ENCODE measurements at regions not wholly inside any gene's neighbourhood (a gene's known extent, or its start where the extent isn't known, plus 50 kb on each side); places are given as distances from the start of the nearest gene placed in this dataset.

- no peaks in the 10 kb centered on the region for H3K27me3 ChIP-seq
- 98 to 100% methylated on average over 3 of the region's 3 CpGs for WGBS, 2 donors
- intact Hi-C loops (cut with DNase I; ENCODE audit: low total_unique reads), result no loop called here
- no peak for DNase-seq
- H3K9me3 ChIP-seq, result no peaks in the 10 kb centered on the region
- no peak overlapping the region for H3K27ac ChIP-seq
- no peak for TF ChIP-seq CTCF (IDR thresholded peaks at IDR 0.05)
- TF ChIP-seq POLR2A (IDR thresholded peaks at IDR 0.05), result no peak
- H3K36me3 ChIP-seq (ENCODE audit: low read depth, missing control alignments), result no peaks in the 10 kb centered on the region
- no peak overlapping the region for H3K4me3 ChIP-seq
- H3K4me1 ChIP-seq, result no peaks in the 10 kb centered on the region
These were observed 599.5 kb upstream of the PCDH9 start for GRCh38 chr13:67829641-67830040.

GRCh38 chr13:67827992-67828391, 597.9 kb upstream of the PCDH9 start:
- Histone ChIP-seq H3K27me3 (no peaks in the 10 kb centered on the region), H3K4me3 (no peak overlapping the region), H3K4me1 (no peaks in the 10 kb centered on the region), H3K9me3 (no peaks in the 10 kb centered on the region), H3K27ac (no peak overlapping the region), H3K36me3 (ENCODE audit: low read depth, missing control alignments) (no peaks in the 10 kb centered on the region)
- DNase-seq, result no peak
- TF ChIP-seq POLR2A (IDR thresholded peaks at IDR 0.05) (no peak), CTCF (IDR thresholded peaks at IDR 0.05) (no peak)
- intact Hi-C loops (cut with DNase I; ENCODE audit: low total_unique reads), result no loop called here

GRCh38 chr13:67821606-67822005, 591.5 kb upstream of the PCDH9 start:
- Histone ChIP-seq H3K27me3 (no peaks in the 10 kb centered on the region), H3K36me3 (ENCODE audit: low read depth, missing control alignments) (no peaks in the 10 kb centered on the region), H3K9me3 (no peaks in the 10 kb centered on the region), H3K4me1 (no peaks in the 10 kb centered on the region), H3K27ac (no peak overlapping the region), H3K4me3 (no peak overlapping the region)
- intact Hi-C loops (cut with DNase I; ENCODE audit: low total_unique reads), result no loop called here
- WGBS, 2 donors, result 69 to 70% methylated on average over 2 of the region's 2 CpGs
- TF ChIP-seq POLR2A (IDR thresholded peaks at IDR 0.05) (no peak), CTCF (IDR thresholded peaks at IDR 0.05) (no peak)
- DNase-seq, result no peak

GRCh38 chr13:67806796-67807195, 576.7 kb upstream of the PCDH9 start:
- no peak for DNase-seq
- intact Hi-C loops (cut with DNase I; ENCODE audit: low total_unique reads), result no loop called here

More at GRCh38 chr13:67806796-67807195, 576.7 kb upstream of the PCDH9 start:
- Histone ChIP-seq H3K27ac (no peak overlapping the region), H3K4me1 (no peaks in the 10 kb centered on the region), H3K27me3 (no peaks in the 10 kb centered on the region), H3K4me3 (no peak overlapping the region), H3K36me3 (ENCODE audit: low read depth, missing control alignments) (no peaks in the 10 kb centered on the region), H3K9me3 (no peaks in the 10 kb centered on the region)
- no peak for TF ChIP-seq CTCF (IDR thresholded peaks at IDR 0.05)
- TF ChIP-seq POLR2A (IDR thresholded peaks at IDR 0.05), result no peak
